ENCODE measurements at regions not wholly inside any gene's neighbourhood (a gene's known extent, or its start where the extent isn't known, plus 50 kb on each side); places are given as distances from the start of the nearest gene placed in this dataset.

GRCh38 chr11:97136067-97136466, 746.3 kb downstream of the JRKL start:
- TF ChIP-seq POLR2A (IDR thresholded peaks at IDR 0.05; ENCODE audit: low read depth, low read length) (no peak), POLR2AphosphoS5 (IDR thresholded peaks at IDR 0.05; ENCODE audit: low read depth, low read length) (no peak)

Data from GM12891 (cell line).